ENCODE measurements at regions not wholly inside any gene's neighbourhood (a gene's known extent, or its start where the extent isn't known, plus 50 kb on each side); places are given as distances from the start of the nearest gene placed in this dataset.
A peak's percentile ranks its signal among the peaks of the same experiment; 100 is the strongest.

DNA sequence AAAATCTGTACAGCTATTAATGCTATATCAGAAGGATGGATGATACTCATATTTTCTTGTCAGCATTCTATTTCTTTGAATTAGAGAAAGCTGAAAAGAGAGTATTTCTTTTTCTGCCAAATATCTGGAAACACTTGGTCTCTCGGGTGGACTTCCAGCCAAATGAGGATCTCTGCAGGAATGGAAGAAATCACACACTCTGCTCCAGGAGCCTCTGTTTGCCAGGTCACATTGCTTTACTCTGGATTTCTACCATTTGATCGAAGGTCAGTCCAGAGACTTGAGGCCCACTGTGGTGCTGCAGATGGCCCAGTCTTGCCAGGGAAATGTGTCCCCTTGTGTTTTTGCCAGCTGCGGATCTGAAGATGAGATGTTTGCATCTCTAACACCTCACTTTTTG, 154.1 kb downstream of the PCSK1 start:
- H3K4me3 ChIP-seq (replicated peaks; ENCODE audit: low read depth, low read length), result no peak overlapping the region
- no peak for DNase-seq (ENCODE audit: low read depth)
- TF ChIP-seq, protein P1, sequence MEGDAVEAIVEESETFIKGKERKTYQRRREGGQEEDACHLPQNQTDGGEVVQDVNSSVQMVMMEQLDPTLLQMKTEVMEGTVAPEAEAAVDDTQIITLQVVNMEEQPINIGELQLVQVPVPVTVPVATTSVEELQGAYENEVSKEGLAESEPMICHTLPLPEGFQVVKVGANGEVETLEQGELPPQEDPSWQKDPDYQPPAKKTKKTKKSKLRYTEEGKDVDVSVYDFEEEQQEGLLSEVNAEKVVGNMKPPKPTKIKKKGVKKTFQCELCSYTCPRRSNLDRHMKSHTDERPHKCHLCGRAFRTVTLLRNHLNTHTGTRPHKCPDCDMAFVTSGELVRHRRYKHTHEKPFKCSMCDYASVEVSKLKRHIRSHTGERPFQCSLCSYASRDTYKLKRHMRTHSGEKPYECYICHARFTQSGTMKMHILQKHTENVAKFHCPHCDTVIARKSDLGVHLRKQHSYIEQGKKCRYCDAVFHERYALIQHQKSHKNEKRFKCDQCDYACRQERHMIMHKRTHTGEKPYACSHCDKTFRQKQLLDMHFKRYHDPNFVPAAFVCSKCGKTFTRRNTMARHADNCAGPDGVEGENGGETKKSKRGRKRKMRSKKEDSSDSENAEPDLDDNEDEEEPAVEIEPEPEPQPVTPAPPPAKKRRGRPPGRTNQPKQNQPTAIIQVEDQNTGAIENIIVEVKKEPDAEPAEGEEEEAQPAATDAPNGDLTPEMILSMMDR (IDR thresholded peaks at IDR 0.05; ENCODE audit: low read length, missing control alignments), result no peak

DNA sequence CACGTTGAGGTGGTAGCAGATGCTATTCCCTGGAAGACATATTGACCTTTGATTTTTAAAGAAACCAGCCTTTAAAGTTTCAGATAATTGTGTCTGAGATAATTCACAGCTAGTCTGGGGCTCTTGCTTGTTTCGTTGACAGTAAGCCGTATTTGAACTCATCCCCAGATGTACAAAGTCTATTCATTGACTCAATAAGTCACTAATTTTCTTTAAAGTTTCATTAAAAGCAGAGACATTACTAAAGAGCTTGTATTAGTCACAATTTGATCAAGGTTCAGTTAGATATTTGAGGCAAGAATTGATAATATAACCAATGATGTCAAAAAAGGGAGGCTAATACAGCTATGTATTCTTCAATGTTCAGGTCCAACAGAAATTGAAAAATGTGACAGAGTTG, 158.0 kb downstream of the PCSK1 start:
- TF ChIP-seq, protein P1 (IDR thresholded peaks at IDR 0.05; ENCODE audit: low read length, missing control alignments), result no peak
- DNase-seq (ENCODE audit: low read depth), result no peak
- H3K4me3 ChIP-seq (replicated peaks; ENCODE audit: low read depth, low read length), result no peak overlapping the region

DNA sequence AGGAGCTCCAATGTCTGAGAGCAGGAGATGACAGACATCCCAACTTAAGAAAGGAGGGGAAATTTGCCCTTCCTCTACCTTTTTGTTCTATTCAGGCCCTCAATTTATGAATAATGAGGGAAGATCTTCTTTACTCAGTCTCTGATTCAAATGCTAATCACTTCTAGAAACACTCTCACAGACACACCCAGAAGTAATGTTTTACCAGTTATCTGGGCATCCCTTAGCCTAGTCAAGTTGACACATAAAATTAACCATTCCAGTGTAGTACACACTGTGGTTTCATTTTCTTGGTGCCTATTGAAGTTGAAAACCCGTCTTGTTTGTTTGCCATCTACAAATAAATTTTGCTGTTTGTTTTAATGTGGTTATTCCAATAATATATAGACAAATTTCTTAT, 167.6 kb downstream of the PCSK1 start:
- no peak for DNase-seq (ENCODE audit: low read depth)
- H3K4me3 ChIP-seq (replicated peaks; ENCODE audit: low read depth, low read length), result no peak overlapping the region
- TF ChIP-seq, protein P1 (IDR thresholded peaks at IDR 0.05; ENCODE audit: low read length, missing control alignments), result no peak

DNA sequence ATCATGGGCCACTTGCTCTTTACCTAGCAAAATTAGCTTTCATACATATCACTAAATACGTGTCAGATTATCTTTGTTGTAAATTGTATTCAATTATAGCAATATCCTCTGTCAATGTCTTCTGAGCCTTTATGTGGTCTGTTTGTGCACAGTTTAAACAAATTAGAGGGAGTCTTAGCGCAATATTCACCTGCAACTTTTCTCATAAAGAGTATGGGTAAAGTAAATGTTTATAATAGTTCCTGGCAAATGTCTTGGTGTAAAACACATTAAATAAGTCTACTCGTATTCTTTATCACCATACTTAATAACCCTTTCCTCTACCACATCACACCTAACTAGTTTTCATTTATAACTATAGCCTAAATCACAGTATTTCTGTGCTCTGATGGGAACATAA, 169.0 kb downstream of the PCSK1 start:
- no peak overlapping the region for H3K4me3 ChIP-seq (replicated peaks; ENCODE audit: low read depth, low read length)
- TF ChIP-seq, protein P1 (IDR thresholded peaks at IDR 0.05; ENCODE audit: low read length, missing control alignments), result no peak
- DNase-seq (ENCODE audit: low read depth), result no peak

DNA sequence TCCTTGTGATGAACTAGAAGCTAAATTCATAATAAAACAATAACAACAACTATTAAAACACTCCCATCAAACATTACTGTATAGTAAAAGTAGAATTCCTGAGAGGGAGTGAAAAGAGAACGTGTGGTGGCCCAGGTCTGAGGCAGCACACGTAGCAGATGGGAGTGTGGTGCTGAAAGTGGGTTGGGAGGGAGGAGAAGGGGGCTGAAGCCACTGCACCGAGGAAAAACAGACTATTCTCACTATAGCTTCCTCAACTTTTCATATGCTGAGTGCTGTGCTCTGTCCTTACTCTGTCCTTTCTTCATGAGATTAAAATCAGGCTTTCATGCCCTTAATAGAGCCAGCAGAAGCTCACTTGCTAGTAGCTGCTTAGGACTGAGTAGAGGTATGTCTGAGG, 170.9 kb downstream of the PCSK1 start:
- DNase-seq (ENCODE audit: low read depth), result no peak
- TF ChIP-seq, protein P1 (IDR thresholded peaks at IDR 0.05; ENCODE audit: low read length, missing control alignments), result no peak
- no peak overlapping the region for H3K4me3 ChIP-seq (replicated peaks; ENCODE audit: low read depth, low read length)

DNA sequence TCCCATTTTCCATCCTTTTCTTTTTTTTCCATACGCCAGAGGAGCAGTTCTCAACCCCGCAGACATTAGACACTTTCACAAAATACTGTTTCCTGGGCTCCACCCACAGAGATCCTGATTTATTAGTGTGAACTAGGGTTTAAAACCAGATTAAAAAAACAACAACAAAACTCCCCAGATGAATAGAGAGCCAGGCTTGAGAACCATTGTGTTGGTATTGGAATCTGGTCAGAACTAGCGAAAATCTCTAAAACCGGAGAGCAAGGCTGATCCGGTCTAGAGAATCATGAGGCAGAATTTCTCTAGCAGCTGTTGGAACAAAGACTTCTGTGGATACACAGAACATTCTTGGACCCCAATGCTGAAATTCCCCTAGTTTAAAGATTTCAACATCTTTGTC, 173.0 kb downstream of the PCSK1 start:
- no peak for DNase-seq (ENCODE audit: low read depth)
- TF ChIP-seq, protein P1 (IDR thresholded peaks at IDR 0.05; ENCODE audit: low read length, missing control alignments), result no peak

DNA sequence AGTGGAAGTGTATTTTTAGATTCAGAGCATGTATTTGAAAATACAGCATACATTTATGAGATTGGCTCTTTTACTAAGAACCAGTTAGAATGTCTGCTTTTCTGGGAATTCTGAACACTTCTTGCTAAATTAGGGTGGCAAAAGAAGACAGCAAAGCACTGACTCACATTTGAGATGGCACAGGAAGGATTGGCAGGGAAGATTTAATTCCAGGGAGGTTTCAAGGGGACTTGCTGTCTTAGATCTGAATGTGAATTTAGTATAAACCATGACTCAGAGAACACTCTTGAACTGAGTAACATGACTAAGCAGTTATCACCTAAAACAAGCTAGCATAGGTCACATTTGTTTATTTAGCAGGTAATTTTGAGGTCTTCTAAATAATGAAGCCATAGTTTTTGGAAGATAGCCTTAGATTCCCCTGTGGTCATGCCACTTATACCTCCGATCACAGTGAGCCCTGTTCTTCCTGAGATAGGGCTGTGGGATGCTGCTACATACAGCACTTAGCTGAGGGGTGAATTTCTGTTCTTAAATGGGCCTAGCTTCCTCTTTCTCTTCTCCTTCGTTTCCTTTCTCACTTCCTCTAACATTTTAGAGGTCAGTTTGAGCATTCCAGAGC, 173.8 kb downstream of the PCSK1 start:
- H3K4me3 ChIP-seq (replicated peaks; ENCODE audit: low read depth, low read length), result no peak overlapping the region
- DNase-seq (ENCODE audit: low read depth), result peak; percentile 47
- TF ChIP-seq, protein P1 (IDR thresholded peaks at IDR 0.05; ENCODE audit: low read length, missing control alignments), result no peak

More for the DNA sequence above, 173.0 kb downstream of the PCSK1 start:
- no peak overlapping the region for H3K4me3 ChIP-seq (replicated peaks; ENCODE audit: low read depth, low read length)

All from fibroblast of pulmonary artery (primary cell).